Uterus (tissue), 2 donors: ENCODE measurements at regions not wholly inside any gene's neighbourhood (a gene's known extent, or its start where the extent isn't known, plus 50 kb on each side); places are given as distances from the start of the nearest gene placed in this dataset.
"Not testable (repeated sequence)": the region's sequence is repeated elsewhere in the genome, so short reads cannot be mapped to it uniquely, and the experiment has no call there.

ENCODE experiments used
- POLR2A ChIP-seq, 2 donors: fragments of 450-650 bp; IDR thresholded peaks; one replicate each; pipeline ENCODE4 v1.6.1; 2016; ENCODE audit warnings: antibody characterized with exemption in 2 of 2, mild to moderate bottlenecking in 1 of 2, moderate library complexity in 1 of 2
- TF ChIP-seq, protein P1 (sequence below), 4 experiments: fragments of 200-600 bp in 2 of 4; fragments of 450-650 bp in 2 of 4; sonication (generic) in 2 of 4; IDR thresholded peaks; one replicate each; pipeline ENCODE4 v1.5.1; 2016 to 2019; ENCODE audit warnings: antibody characterized with exemption in 4 of 4, mild to moderate bottlenecking in 2 of 4, moderate library complexity in 1 of 4

GRCh38 chr6:90885137-90885536 is 298.3 kb upstream of the MAP3K7 start:
- TF ChIP-seq POLR2A (IDR thresholded peaks at IDR 0.05), result not testable (repeated sequence)
- TF ChIP-seq, protein P1, sequence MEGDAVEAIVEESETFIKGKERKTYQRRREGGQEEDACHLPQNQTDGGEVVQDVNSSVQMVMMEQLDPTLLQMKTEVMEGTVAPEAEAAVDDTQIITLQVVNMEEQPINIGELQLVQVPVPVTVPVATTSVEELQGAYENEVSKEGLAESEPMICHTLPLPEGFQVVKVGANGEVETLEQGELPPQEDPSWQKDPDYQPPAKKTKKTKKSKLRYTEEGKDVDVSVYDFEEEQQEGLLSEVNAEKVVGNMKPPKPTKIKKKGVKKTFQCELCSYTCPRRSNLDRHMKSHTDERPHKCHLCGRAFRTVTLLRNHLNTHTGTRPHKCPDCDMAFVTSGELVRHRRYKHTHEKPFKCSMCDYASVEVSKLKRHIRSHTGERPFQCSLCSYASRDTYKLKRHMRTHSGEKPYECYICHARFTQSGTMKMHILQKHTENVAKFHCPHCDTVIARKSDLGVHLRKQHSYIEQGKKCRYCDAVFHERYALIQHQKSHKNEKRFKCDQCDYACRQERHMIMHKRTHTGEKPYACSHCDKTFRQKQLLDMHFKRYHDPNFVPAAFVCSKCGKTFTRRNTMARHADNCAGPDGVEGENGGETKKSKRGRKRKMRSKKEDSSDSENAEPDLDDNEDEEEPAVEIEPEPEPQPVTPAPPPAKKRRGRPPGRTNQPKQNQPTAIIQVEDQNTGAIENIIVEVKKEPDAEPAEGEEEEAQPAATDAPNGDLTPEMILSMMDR (IDR thresholded peaks at IDR 0.05), result not testable (repeated sequence)
